GM18868 (cell line): ENCODE measurements at regions not wholly inside any gene's neighbourhood (a gene's known extent, or its start where the extent isn't known, plus 50 kb on each side); places are given as distances from the start of the nearest gene placed in this dataset.

Experiments
- ATAC-seq: cut with Tn5 transposase; IDR thresholded peaks from one replicate; pipeline ENCODE4 v1.9.1; 2021; ENCODE audit warnings: mild to moderate bottlenecking, moderate library complexity; ENCODE audit not compliant: unreplicated experiment

DNA sequence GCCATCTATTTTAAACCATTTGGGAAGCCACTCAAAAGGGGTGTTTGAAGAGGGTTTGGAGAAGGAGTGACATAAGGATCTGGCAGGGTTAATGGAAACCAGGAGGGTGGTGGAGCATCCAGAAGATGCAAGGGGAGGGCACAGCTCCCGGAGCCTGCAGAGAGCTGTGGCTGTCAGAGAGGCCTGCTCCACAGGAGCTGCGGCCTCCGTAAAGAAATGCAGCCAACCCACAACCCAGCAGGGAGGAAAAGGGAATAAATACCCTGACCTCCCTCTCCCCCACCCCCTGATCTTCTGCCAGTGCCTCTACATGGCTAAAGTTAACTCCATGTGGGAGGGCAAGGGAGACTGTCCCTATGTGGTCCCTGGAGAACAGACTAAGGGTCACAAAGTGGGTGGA, 567.1 kb upstream of the POU3F3 start:
- no peak for ATAC-seq

DNA sequence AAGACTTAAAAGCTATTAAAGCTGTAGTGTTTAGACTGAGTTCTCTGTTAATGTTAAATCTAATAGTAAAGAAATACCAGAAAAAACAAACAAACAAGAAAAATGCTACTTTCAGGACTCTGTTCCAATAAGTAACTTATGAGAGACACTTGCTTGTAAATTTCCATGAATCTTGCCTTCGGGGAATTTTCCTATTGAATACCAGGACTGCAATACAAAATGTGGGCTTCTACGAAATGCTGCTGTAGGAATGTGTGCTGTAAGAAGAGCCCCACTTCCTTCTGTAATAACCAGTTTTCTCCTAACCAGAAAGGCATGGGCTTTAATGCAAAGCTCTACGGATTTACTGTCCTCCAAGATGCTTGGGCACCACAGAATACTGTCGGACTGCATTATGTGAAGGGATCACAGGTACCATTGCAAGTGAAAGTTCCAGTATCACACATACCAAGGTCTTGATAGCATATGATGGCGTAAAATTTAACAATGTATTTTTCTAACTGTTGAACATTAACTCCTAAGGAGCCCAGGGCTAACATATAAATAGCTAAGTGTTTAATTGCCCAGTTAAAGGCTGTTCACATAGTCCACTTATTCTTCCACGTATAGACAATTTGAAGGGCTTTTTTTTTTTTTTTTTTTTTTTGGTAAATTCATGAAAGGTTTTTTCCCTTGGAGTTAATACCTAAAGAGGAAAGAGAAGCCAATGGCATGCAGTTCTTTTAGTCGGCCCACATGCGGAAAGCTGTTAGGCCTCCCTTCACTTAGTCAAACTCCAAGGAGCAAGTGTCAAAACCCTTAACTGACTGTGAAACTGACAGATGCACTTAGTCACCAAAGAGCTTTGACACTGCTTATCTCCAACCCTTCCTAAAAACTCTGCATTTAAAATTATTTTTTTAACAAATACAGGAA, 564.0 kb upstream of the POU3F3 start:
- no peak for ATAC-seq

DNA sequence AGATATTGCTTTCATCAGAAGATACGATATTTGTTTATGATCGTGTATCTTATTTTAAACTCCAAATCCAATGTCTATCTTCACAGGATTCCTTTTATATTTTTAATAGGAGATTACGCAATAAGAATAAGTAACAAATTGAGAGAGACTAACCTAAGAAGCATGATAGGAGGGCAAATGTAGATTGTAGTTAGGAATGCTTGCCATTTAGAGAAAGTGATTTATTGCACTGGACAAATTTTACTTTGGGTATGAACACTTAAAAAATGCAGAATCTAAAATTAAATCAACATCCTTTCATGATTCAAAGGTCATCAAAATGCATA, 563.4 kb upstream of the POU3F3 start:
- no peak for ATAC-seq

DNA sequence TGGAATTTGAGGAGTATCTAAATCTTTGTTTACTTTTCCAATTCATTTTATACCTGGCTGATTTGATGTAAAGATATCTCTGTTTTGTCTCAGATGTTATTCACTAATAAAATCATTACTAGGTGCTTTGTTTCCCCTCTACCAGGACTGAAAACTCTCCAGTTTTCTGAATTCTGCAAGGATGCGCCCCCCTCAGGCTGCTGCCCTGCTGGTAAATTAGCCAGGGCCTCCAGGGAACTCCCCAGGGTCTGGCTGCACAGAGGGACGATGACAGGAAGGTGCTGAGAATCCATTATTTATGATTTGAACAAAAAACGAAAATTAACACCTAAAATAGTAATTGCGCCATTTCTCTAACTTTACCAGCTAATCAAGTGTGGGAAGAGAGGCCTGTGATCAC, 541.2 kb upstream of the POU3F3 start:
- no peak for ATAC-seq

DNA sequence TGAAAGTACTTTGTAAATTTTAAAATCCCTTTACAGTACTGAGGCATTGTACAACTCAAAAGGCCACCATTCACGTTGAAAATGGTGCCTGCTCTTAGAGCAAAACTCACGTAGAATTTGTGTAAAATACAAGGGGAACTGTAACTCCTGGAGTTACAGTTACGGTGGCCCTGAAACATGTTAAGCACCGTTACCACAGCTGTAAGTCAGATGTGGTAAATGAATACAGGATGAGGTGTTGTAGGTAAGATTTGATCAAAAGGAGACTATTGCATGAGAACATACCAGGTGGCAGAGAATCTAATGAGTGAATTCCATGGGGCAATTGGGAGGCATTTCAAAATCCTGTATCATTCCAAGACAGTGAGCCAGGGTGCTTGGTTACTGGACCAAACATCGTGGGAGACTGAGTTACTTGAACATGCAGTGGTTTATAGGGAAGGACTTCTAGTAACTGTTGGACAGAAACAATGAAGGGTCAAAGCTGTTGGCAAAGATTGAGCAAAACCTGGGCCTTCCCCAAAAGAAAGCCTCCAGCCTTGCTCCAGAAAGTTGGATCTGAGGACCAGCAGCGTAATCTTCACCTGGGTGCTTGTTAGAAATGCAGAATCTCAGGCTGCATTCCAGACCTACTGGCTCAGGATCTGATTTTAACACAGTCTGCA, 535.8 kb upstream of the POU3F3 start:
- no peak for ATAC-seq

DNA sequence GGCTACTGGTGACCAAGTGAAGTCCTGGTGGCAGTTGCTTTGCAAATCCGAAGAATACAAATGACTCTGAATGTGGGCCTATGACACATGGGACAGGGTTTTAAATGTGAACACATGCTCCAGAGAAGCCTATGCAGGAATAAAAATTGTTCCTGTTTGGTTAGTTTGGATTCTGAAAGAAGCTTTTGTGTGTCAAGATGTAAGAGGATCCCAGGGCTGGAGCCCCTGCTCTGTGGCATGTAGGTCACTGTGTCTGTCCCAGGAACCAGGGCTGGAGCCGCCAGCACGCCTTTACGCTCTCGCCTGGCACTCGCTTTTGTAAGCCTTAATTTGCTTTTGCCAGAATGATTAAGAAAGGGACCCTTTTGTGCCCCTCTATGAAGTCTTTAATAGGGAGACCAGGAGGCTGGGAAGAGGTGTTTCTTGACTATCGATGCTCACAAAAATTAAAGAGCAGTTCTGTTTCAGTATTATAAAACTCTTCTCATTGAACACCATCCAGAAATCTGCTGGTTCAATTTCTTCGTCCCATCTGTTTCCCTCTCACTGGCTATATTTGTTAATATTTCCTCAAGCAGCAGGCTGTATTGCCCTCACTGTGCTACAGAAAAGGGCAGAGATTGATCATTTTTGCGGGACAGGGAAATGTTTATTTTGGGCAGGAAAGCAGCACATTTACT, 532.7 kb upstream of the POU3F3 start:
- no peak for ATAC-seq

DNA sequence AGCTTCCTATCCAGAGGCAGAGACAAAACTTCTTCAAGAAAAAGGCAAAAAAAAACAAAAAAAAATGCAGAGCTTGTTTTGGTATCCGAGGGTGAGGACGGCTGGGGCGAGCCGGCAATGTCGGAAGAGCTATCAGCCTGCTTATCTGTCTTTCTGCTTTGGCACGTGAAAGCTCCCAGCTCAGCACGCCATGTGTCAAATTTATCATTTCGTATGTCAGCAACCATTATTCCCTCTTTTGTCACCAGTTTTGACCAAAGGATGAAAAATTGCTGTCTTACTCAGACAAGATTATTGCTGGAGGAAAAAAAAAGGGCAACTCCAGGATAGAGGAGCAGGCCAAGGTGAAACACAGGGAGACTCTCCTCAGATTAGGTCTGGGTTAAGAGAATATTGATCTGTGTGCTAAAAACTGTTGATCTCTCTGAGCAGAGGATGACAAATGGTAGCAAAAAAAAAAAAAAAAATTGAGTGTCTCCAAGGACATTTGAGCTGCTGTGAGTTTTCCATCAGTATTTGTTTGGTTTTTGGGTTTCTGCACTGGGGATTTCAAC, 532.0 kb upstream of the POU3F3 start:
- ATAC-seq = no peak

DNA sequence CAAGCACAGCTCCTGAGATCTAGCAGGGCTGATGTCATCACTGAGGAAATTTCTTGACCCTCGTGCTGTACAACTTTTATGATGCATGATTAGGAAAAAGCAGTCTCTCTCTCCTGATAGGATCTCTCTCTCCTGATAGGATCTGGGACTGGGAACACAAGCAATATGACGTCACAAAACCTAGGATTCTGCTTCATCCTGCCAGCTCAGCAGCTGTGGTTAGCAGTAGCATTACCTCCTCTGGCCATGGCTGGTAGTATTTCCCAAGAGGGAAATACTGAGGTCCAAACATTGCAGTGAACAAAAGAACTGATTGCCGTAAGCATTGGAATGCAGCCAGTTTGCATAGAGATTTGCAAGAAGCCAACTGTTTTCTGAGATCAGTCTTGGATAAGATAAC, 521.2 kb upstream of the POU3F3 start:
- no peak for ATAC-seq

DNA sequence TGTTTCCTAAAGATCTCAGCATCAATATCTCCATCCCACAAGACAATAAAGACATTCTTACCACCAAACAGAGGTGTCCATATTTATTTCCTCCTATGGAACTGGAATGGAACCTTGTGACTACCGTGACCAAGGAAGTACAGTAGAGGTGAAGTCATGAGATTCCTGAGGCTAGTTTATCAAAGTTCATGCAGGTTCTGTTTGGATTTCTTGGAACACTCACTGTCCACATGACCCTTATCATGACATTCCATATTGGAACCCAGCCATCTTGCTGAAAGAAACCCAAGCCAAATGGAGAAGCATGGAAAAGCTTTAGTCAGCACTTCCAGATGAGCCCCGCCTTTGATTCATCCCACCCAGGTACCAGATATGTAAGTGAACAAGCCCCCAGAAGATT, 516.0 kb upstream of the POU3F3 start:
- ATAC-seq = no peak

DNA sequence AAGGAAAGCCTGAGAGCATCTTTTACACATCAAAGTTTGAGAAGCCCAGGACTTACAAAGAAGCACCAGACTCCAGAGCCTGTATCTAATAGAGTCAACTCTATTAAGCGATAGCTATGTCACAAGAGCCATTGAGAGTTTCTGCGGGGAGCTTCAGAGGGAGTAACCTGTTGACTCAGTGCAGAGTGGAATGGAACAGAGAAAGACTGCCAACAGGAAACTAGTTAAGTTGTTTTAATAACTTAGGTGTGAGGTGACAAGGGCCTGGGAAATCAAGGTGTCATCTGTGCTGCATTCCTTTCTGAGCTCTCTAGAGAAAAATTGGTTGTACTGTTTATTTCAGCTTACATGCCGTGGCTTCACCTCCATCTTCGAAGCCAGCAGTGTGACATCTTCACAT, 513.8 kb upstream of the POU3F3 start:
- ATAC-seq = no peak

DNA sequence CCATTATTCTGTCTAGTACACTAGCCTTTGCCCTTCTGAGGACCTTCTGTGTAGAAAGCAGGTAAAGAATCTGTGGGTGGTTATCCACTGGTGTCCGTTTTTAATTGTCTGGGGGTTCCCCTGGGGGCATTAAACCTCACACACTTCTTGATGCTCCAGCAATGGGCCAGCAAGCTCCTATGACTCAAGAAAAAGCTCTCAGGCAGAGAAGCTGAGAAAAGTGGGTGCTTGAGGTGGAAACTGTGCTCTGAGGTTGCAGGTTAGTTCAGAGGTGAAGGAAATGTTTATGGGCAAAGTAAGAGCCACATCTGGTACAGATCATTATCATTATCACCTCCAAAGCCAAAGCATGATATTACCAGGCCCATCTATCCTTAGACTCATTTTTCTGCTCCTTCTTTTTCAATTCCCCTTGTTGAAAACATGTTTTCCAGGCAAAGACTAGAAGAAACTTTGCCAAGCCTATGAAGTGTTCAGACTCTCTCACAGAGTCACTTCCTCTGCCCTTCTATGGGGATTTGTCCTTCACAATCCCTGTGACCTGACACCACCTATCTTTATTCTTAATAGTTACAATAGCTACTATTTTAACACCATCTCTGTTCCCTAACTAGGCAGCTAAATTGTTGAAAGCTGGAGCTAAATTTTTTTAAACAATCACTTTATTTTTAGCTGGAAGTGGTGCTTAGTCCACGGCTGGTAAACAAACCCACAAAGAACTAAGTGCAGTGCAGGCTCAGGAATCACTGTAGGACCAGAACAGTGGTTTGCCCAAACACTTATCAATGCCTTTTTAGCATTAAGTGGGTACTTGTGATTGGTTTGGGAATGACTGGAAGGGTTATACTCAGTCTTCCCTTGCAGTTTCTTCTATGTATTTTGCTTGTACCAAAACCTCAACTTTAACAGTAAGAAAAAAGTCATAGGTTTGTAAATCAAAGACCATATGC, 512.8 kb upstream of the POU3F3 start:
- ATAC-seq = no peak

DNA sequence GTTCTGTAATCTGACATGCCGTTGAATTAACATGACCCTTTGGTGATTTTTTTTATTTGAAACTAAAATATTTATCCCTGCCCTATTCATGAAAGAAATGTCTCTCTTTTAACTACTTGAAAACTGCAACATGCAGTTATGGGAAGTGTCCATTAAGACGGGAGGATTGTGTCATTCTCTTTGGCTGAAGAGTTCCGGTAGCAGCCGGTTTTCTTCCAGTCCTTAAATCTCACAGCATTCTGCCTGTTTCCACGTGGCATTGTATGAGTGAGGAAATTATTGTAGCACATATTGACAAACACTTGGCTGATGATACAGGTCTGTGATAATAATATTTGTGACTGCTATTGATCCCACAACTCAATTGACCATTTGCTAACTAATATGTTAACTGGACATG, 509.6 kb upstream of the POU3F3 start:
- no peak for ATAC-seq

DNA sequence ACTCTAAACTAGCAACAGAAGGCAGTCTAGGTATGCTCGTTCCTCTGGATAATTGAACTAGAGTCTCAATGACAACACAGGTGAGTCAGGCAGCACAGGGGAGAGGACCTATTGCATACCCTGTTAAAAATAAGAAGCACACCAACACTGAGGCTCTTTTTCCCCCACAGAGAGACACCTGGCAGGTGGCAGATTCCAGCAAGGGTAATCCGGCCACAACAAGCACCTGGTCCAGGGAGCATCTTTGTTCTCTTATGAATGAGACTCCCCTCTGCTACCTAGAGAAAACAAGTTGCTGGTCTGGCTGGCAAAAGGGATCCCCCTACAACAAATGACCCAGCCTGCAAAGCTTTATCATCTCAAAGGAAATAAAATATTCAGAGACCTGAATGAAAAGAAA, 508.9 kb upstream of the POU3F3 start:
- no peak for ATAC-seq

DNA sequence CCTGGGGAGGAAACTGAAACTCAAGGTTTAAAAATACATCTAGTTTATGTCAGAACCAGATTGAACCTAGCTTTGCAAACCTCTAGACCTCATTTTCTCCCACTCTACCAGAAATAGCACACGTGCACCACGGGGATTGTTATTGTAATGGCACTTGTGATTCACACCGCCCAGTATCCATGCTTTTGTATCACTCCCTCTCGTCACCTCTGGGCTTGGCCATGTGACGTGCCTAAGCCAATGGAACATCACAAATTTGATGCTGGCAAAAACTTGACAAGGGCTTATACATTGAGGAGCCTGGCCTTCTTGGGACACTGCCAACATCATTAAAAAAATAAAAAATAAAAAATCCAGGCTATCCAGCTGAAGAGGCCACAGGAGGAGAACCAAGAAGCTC, 495.8 kb upstream of the POU3F3 start:
- no peak for ATAC-seq

DNA sequence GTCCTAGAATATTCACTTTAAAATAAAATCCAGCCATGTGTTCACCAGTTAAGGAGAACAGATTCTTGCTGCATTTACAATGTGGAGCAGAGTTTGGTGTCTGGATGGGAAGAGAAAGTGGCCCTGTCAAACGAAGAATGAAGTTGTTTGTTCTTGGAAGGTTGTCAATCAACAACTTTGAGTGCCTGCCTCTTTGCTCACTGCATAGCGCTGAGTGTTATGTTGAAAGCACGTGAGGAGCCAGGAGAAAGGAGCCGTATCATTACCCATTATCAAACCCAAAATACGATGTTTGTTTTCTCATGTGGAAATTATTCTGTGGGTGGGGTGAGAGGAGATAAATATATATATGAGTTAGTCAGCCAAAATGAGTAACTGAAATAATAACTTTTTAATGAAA, 492.5 kb upstream of the POU3F3 start:
- no peak for ATAC-seq

DNA sequence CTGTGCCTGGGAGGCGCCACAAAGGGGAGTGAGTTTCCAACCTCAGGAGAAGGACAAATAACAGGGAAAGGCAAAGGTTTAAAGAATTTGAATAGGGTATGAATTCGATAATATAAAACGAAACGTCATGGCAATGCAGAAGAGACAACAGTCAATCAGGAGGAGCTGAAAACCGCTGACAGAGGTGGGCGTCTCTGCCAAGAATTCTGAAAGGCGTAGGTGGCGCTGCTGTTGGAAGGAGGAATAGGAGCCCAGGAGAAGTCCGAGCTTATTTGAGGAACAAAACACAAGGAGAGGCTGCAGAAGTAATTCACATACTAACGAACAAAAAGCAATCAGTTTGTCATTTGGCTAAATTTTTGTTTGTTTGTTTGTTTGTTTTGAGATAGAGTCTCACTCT, 485.8 kb upstream of the POU3F3 start:
- ATAC-seq = no peak

DNA sequence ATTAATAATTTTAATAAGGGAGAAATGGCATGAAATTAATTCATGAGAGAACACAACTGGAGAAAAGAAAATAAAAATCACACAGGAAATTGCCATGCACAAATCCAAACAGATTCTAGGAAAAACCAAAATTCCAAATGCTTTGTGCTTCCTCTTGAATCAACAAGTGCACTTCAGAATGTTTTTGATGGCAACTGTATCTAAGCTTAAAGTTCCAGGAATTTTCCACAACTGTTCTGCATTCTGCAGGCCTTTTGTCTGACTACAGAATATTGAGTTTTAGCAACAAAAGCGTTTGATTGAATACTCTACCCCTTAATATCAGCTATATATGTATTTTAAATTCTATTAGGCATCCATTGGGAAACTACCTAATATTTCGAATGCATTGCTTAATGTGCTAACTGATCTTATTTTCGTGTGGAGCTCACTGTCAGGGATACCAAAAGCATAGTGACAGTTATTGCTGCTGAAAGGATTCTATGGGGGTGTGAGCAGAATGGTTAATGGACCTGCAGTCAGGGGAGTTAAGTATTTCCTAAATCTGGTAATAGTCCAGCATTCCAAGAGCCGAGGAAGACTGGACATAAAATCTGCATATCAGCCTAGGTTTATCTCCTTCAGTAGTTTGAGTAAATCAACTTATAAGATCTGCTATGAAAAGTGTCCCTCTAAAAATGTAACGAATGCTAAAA, 482.7 kb upstream of the POU3F3 start:
- ATAC-seq = no peak

DNA sequence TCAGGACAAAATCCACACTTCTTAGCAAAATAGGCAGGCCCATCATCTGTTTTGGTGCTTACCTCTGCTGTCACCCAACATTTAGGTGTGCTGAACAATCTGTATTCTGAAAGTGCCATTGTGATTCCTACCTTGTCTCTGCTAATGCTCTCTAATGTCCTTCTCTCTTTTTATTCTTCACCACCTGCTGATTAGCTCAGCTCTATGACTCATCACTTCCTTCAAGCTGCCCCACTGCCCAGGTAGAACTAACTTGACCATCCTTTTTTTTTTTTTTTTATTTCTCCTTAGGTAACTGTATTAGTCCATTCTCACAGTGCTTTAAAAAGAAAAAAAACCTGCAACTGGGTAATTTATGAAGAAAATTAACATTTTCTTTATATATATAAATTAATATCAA, 478.7 kb upstream of the POU3F3 start:
- no peak for ATAC-seq

DNA sequence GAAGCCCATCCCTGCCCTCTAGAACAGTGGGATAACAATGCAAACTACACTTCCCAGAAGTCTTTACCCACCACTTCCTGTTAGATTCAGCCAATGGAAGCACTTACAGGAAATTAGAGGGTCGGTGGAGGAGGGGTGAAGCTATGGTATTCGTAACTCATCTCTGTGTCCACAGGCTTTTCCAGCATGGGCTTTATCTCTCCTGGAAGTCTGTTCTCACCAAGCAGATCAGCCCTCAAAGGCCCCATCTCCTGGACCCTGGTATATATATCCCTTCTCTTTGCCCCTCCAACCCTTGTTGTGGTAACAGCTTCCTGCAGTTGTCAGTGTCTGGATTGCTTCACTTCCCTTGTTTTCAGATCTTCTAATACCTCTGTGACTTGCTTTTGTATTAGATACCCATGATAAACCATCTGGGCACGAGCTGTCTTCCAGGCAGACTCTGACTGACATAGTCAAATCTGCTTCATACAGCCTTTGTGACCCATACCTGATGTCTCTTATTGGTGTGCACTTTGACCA, 475.0 kb upstream of the POU3F3 start:
- ATAC-seq = peak; percentile 90

DNA sequence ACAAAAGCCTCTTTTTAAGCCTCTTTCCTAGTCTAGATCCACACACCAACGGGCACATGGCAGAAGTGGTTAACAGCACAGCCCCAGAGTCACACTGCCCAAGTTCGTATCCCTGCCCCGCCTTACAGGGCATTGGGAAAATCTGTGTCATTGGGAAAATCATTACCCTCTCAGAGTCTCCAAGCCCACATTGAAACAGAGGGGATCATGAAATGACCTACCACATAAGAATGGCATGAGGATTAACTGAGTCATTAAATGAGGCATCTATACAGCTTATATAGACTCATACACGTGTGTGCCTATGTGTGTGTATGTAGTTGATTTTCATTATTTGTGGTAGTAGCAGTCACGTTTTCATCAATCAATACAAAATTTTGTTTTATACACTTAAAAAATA, 469.0 kb upstream of the POU3F3 start:
- ATAC-seq = no peak
